ENCODE measurements at regions not wholly inside any gene's neighbourhood (a gene's known extent, or its start where the extent isn't known, plus 50 kb on each side); places are given as distances from the start of the nearest gene placed in this dataset.

DNA sequence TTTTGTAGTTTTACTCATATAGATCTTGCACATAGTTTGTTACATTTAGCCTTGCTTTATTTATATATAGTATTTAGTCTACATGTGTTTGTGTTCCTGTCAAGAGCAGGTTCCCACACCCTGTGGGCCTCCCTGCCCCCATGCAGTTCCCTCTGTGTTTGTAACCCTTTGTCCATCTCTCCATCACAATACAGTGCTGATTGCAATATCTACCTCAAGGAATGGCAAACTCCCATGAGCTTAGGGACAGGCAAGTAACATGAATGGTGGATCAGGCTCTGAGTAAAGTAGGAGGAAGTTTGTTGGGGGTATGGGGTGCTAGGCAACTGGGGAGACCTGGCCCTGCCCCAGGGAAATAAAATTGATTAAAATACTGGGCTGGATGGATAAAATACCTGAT, 151.9 kb upstream of the MYL2 start:
- TF ChIP-seq ZNF565 (CRISPR knock-in tag; conservative IDR thresholded peaks at IDR 0.05; ENCODE audit: low read depth) (no peak), ESRRG (CRISPR knock-in tag; IDR thresholded peaks at IDR 0.05) (no peak), OSR1 (CRISPR knock-in tag; IDR thresholded peaks at IDR 0.05) (no peak), RARB (CRISPR knock-in tag; IDR thresholded peaks at IDR 0.05) (no peak), ZFP3 (CRISPR knock-in tag; IDR thresholded peaks at IDR 0.05) (no peak), ARNTL (CRISPR knock-in tag; IDR thresholded peaks at IDR 0.05; ENCODE audit: borderline replicate concordance, low read depth) (no peak), ZNF8 (CRISPR knock-in tag; IDR thresholded peaks at IDR 0.05) (no peak), SNAI2 (CRISPR knock-in tag; IDR thresholded peaks at IDR 0.05) (no peak), BACH2 (CRISPR knock-in tag; IDR thresholded peaks at IDR 0.05; ENCODE audit: borderline replicate concordance) (no peak), ZNF70 (CRISPR knock-in tag; IDR thresholded peaks at IDR 0.05) (no peak), TOX (CRISPR knock-in tag; IDR thresholded peaks at IDR 0.05; ENCODE audit: borderline replicate concordance) (no peak), CSDC2 (CRISPR knock-in tag; IDR thresholded peaks at IDR 0.05) (no peak), TCF4 (CRISPR knock-in tag; IDR thresholded peaks at IDR 0.05; ENCODE audit: borderline replicate concordance) (no peak), ZFP30 (CRISPR knock-in tag; IDR thresholded peaks at IDR 0.05) (no peak), GLIS3 (CRISPR knock-in tag; IDR thresholded peaks at IDR 0.05) (no peak)
- TF ChIP-seq, protein P1, sequence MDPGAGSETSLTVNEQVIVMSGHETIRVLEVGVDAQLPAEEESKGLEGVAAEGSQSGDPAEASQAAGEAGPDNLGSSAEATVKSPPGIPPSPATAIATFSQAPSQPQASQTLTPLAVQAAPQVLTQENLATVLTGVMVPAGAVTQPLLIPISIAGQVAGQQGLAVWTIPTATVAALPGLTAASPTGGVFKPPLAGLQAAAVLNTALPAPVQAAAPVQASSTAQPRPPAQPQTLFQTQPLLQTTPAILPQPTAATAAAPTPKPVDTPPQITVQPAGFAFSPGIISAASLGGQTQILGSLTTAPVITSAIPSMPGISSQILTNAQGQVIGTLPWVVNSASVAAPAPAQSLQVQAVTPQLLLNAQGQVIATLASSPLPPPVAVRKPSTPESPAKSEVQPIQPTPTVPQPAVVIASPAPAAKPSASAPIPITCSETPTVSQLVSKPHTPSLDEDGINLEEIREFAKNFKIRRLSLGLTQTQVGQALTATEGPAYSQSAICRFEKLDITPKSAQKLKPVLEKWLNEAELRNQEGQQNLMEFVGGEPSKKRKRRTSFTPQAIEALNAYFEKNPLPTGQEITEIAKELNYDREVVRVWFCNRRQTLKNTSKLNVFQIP (CRISPR knock-in tag; IDR thresholded peaks at IDR 0.05; ENCODE audit: borderline replicate concordance, low read depth) = no peak
- TF ChIP-seq, protein P2, sequence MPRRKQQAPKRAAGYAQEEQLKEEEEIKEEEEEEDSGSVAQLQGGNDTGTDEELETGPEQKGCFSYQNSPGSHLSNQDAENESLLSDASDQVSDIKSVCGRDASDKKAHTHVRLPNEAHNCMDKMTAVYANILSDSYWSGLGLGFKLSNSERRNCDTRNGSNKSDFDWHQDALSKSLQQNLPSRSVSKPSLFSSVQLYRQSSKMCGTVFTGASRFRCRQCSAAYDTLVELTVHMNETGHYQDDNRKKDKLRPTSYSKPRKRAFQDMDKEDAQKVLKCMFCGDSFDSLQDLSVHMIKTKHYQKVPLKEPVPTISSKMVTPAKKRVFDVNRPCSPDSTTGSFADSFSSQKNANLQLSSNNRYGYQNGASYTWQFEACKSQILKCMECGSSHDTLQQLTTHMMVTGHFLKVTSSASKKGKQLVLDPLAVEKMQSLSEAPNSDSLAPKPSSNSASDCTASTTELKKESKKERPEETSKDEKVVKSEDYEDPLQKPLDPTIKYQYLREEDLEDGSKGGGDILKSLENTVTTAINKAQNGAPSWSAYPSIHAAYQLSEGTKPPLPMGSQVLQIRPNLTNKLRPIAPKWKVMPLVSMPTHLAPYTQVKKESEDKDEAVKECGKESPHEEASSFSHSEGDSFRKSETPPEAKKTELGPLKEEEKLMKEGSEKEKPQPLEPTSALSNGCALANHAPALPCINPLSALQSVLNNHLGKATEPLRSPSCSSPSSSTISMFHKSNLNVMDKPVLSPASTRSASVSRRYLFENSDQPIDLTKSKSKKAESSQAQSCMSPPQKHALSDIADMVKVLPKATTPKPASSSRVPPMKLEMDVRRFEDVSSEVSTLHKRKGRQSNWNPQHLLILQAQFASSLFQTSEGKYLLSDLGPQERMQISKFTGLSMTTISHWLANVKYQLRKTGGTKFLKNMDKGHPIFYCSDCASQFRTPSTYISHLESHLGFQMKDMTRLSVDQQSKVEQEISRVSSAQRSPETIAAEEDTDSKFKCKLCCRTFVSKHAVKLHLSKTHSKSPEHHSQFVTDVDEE (CRISPR knock-in tag; IDR thresholded peaks at IDR 0.05) = no peak
- TF ChIP-seq, protein P3, sequence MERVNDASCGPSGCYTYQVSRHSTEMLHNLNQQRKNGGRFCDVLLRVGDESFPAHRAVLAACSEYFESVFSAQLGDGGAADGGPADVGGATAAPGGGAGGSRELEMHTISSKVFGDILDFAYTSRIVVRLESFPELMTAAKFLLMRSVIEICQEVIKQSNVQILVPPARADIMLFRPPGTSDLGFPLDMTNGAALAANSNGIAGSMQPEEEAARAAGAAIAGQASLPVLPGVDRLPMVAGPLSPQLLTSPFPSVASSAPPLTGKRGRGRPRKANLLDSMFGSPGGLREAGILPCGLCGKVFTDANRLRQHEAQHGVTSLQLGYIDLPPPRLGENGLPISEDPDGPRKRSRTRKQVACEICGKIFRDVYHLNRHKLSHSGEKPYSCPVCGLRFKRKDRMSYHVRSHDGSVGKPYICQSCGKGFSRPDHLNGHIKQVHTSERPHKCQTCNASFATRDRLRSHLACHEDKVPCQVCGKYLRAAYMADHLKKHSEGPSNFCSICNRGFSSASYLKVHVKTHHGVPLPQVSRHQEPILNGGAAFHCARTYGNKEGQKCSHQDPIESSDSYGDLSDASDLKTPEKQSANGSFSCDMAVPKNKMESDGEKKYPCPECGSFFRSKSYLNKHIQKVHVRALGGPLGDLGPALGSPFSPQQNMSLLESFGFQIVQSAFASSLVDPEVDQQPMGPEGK (CRISPR knock-in tag; IDR thresholded peaks at IDR 0.05; ENCODE audit: borderline replicate concordance) = no peak
- TF ChIP-seq, protein P4, sequence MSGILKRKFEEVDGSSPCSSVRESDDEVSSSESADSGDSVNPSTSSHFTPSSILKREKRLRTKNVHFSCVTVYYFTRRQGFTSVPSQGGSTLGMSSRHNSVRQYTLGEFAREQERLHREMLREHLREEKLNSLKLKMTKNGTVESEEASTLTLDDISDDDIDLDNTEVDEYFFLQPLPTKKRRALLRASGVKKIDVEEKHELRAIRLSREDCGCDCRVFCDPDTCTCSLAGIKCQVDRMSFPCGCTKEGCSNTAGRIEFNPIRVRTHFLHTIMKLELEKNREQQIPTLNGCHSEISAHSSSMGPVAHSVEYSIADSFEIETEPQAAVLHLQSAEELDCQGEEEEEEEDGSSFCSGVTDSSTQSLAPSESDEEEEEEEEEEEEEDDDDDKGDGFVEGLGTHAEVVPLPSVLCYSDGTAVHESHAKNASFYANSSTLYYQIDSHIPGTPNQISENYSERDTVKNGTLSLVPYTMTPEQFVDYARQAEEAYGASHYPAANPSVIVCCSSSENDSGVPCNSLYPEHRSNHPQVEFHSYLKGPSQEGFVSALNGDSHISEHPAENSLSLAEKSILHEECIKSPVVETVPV (CRISPR knock-in tag; IDR thresholded peaks at IDR 0.05) = no peak
- ATAC-seq = no peak

DNA sequence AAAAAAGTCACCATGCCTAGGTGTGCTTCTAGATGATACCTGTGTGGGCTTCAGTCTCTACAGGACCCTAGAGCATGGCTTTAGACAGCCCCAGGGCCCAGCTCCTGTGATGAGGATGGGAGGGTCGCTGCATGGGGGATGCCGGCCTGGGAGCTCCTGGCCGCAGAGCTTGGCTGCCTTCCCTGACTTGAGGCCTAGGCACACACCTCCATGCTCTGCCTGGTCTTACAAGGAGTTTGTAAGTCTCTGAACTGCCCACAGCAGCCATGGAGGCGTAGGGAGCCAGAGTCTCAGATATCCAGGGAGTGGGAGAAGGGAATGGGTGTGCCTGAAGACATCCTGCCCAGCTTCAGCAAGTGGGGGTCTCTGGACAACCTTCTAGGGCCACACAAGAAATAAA, 149.5 kb upstream of the MYL2 start:
- TF ChIP-seq ZC3H10 (CRISPR knock-in tag; IDR thresholded peaks at IDR 0.05) (no peak), ZNF70 (CRISPR knock-in tag; IDR thresholded peaks at IDR 0.05) (no peak), CSDC2 (CRISPR knock-in tag; IDR thresholded peaks at IDR 0.05) (no peak), BACH2 (CRISPR knock-in tag; IDR thresholded peaks at IDR 0.05; ENCODE audit: borderline replicate concordance) (no peak), ISL1 (CRISPR knock-in tag; IDR thresholded peaks at IDR 0.05) (no peak), ZFP3 (CRISPR knock-in tag; IDR thresholded peaks at IDR 0.05) (no peak)
- TF ChIP-seq, protein P4 (CRISPR knock-in tag; IDR thresholded peaks at IDR 0.05) = no peak
- TF ChIP-seq, protein P2 (CRISPR knock-in tag; IDR thresholded peaks at IDR 0.05) = no peak
- no peak for ATAC-seq
